ENCODE measurements at regions not wholly inside any gene's neighbourhood (a gene's known extent, or its start where the extent isn't known, plus 50 kb on each side); places are given as distances from the start of the nearest gene placed in this dataset.

DNA sequence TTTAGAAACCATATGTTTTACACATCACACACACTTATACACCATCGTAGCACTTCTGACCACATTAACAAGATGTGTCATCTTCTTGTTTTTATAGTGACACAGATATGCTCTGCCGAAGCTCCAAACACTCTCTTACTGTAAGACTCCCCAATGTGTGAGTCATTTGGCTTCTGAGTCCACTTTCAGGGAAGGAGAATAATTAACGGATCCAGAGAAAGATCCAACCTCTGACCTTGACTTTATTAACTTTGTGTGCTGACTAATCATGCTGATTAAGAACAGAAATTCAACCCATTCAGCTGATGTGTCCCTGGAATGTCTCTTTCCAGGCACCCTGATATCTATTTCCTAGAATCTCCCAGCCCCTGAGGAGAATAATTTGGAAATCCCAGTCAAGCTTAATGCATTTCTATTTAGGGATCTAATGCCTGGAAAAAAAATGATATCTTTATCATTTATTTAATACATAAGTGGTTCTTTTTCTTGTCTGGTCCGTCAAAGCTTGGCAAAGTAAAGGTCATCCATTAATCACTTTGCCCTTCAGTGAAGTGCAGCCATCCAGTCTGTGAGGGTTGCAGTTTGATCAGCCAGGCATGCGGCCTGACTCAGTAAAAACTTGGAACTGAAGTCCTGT, 615.8 kb upstream of the SYT4 start:
- TF ChIP-seq, protein P1, sequence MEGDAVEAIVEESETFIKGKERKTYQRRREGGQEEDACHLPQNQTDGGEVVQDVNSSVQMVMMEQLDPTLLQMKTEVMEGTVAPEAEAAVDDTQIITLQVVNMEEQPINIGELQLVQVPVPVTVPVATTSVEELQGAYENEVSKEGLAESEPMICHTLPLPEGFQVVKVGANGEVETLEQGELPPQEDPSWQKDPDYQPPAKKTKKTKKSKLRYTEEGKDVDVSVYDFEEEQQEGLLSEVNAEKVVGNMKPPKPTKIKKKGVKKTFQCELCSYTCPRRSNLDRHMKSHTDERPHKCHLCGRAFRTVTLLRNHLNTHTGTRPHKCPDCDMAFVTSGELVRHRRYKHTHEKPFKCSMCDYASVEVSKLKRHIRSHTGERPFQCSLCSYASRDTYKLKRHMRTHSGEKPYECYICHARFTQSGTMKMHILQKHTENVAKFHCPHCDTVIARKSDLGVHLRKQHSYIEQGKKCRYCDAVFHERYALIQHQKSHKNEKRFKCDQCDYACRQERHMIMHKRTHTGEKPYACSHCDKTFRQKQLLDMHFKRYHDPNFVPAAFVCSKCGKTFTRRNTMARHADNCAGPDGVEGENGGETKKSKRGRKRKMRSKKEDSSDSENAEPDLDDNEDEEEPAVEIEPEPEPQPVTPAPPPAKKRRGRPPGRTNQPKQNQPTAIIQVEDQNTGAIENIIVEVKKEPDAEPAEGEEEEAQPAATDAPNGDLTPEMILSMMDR (IDR thresholded peaks at IDR 0.05), result no peak
- TF ChIP-seq POLR2A (IDR thresholded peaks at IDR 0.05), result no peak

Data from transverse colon (tissue), 3 donors.